K562 (cell line): ENCODE measurements at regions not wholly inside any gene's neighbourhood (a gene's known extent, or its start where the extent isn't known, plus 50 kb on each side); places are given as distances from the start of the nearest gene placed in this dataset.

Experiments used
- ATAC-seq: fragments of 200-7000 bp; cut with Tn5 transposase; 3 replicates; pipeline ENCODE4 v1.9.1; 2020; ENCODE audit warnings: moderate library complexity
- BruUV-seq: library from RNA; stranded (reverse); fragments of 400-500 nt; replicated peaks from 2 replicates; lab custom pipeline; 2021; lab: Mats Ljungman, UMichigan
- CTCF ChIA-PET: fragments of 300-600 bp; formaldehyde crosslinking; extraction: SDS; loops from one replicate; lab custom pipeline; 2021; ENCODE audit warnings: low intra/inter-chr PET ratio; lab: Yijun Ruan, JAX
- POLR2A ChIA-PET: fragments of 300-600, 350-650 bp; sonication (Branson Sonifier 250); formaldehyde crosslinking; extraction: SDS; loops from one replicate; lab custom pipeline; 2021; ENCODE audit warnings: antibody characterized with exemption, inconsistent platforms; lab: Yijun Ruan, JAX
- DNase-seq, 4 experiments: peaks; one replicate each; pipeline versions ENCODE4 v3.0.0 to v3.0.0-alpha.2; 2011 to 2018; ENCODE audit warnings: low spot score in 3 of 4, mixed read lengths in 3 of 4; ENCODE audit errors: extremely low read depth in 1 of 4
- FAIRE-seq: peaks from 2 replicates; lab custom pipeline; 2011; peaks lifted over from hg19 to GRCh38; lab: Jason Lieb, UNC
- H2AFZ ChIP-seq: 2 replicates; pipeline ENCODE4 v1.6.0; 2011; ENCODE audit warnings: low read depth, low read length, control low read depth, inconsistent platforms
- H3K27ac ChIP-seq: fragments of 200-600 bp; 3 replicates; pipeline ENCODE4 v1.8.0; 2011; ENCODE audit warnings: low read depth, mild to moderate bottlenecking, control low read depth, inconsistent platforms, low read length, moderate library complexity, mixed read lengths; ENCODE audit errors: extremely low read depth
- H3K27me3 ChIP-seq, 2 experiments: fragments of 300-600 bp in 1 of 2; 2 replicates in 1 of 2; 3 replicates in 1 of 2; pipeline versions ENCODE4 v1.6.0 to v1.8.0; 2011; ENCODE audit warnings: inconsistent platforms in 2 of 2, low read length in 2 of 2, mild to moderate bottlenecking in 1 of 2, mixed read lengths in 1 of 2, moderate library complexity in 1 of 2; ENCODE audit not compliant: control insufficient read depth in 2 of 2, insufficient read depth in 2 of 2
- H3K36me3 ChIP-seq: fragments of 300-600 bp; 3 replicates; pipeline ENCODE4 v1.8.0; 2011; ENCODE audit warnings: mild to moderate bottlenecking, low read length, inconsistent platforms; ENCODE audit not compliant: control insufficient read depth, insufficient read depth
- H3K4me1 ChIP-seq, 2 experiments: fragments of 200-600 bp in 1 of 2; replicated peaks in 1 of 2; 2 replicates in 1 of 2; 3 replicates in 1 of 2; pipeline versions ENCODE4 v1.5.1 to v1.8.0; 2011; ENCODE audit warnings: inconsistent platforms in 2 of 2, low read length in 2 of 2, mild to moderate bottlenecking in 1 of 2, mixed read lengths in 1 of 2, moderate library complexity in 1 of 2; ENCODE audit not compliant: control insufficient read depth in 2 of 2, insufficient read depth in 2 of 2
- H3K4me2 ChIP-seq: 2 replicates; pipeline ENCODE4 v1.6.1; 2011; ENCODE audit warnings: low read length, control low read depth, inconsistent platforms, mixed read lengths; ENCODE audit not compliant: insufficient read depth
- H3K4me3 ChIP-seq: fragments of 200-600 bp; sonication (generic), shearing (Covaris generic); 2 replicates; pipeline ENCODE4 v1.5.1; 2016; ENCODE audit warnings: control low read depth, inconsistent platforms
- H3K79me2 ChIP-seq: fragments of 200-600 bp; 3 replicates; pipeline ENCODE4 v1.8.0; 2011; ENCODE audit warnings: low read length, inconsistent platforms; ENCODE audit not compliant: control insufficient read depth, insufficient read depth
- H3K9ac ChIP-seq, 2 experiments: 2 replicates each; pipeline versions ENCODE4 v1.6.0 to v1.6.1; 2011; ENCODE audit warnings: low read depth in 2 of 2, low read length in 2 of 2, control low read depth in 1 of 2, inconsistent platforms in 1 of 2, mild to moderate bottlenecking in 1 of 2, mixed read lengths in 1 of 2; ENCODE audit not compliant: insufficient read depth in 1 of 2
- H3K9me1 ChIP-seq: one replicate; pipeline ENCODE4 v1.6.0; 2011; ENCODE audit warnings: inconsistent platforms, mild to moderate bottlenecking, low read length, moderate library complexity; ENCODE audit not compliant: control insufficient read depth, insufficient read depth
- H3K9me3 ChIP-seq: replicated peaks from 2 replicates; pipeline ENCODE4 v1.5.1; 2011; ENCODE audit warnings: low read depth, low read length, inconsistent platforms; ENCODE audit not compliant: control insufficient read depth, insufficient read depth
- H4K20me1 ChIP-seq: replicated peaks from 2 replicates; pipeline ENCODE4 v1.6.1; 2011; ENCODE audit warnings: low read length, inconsistent platforms, mixed read lengths; ENCODE audit not compliant: control insufficient read depth, insufficient read depth
- ETS2 ChIP-seq: IDR thresholded peaks from 2 replicates; pipeline ENCODE4 v1.6.1; 2016; ENCODE audit warnings: borderline replicate concordance, missing genetic modification characterization, mild to moderate bottlenecking, moderate library complexity, missing compliant biosample characterization; ENCODE audit not compliant: poor library complexity, severe bottlenecking
- GABPB2 ChIP-seq: fragments of 250-450 bp; sonication (Bioruptor Pico); conservative IDR thresholded peaks from 2 replicates; pipeline ENCODE4 v1.5.1; 2021; ENCODE audit warnings: mild to moderate bottlenecking
- MTA2 ChIP-seq: fragments of 450-650 bp; IDR thresholded peaks from 2 replicates; pipeline ENCODE4 v1.6.1; 2016; ENCODE audit warnings: low read depth
- MTA3 ChIP-seq: fragments of 450-650 bp; formaldehyde crosslinking; IDR thresholded peaks from 2 replicates; pipeline ENCODE4 v1.6.1; 2017; ENCODE audit warnings: mild to moderate bottlenecking, borderline replicate concordance
- PML ChIP-seq: IDR thresholded peaks from 2 replicates; pipeline ENCODE4 v1.6.1; 2012; ENCODE audit warnings: low read length, inconsistent platforms
- POLR2AphosphoS2 ChIP-seq: IDR thresholded peaks from 2 replicates; pipeline ENCODE4 v1.6.1; 2012; ENCODE audit warnings: low read length, improper control_type of control experiment
- RREB1 ChIP-seq: fragments of 250-450 bp; sonication (Bioruptor Pico); IDR thresholded peaks from 2 replicates; pipeline ENCODE4 v1.4.0; 2020
- SNRNP70 ChIP-seq: fragments of 200-400 bp; formaldehyde crosslinking; optimal IDR thresholded peaks from 2 replicates; pipeline ENCODE3; 2017; ENCODE audit warnings: low read depth, low read length
- TARDBP ChIP-seq: fragments of 450-650 bp; IDR thresholded peaks from 2 replicates; pipeline ENCODE4 v1.6.1; 2016
- WGBS: fragments of 100-300 bp; shearing (Covaris generic); methylation state at CpG from one replicate; pipeline ENCODE4 v1.1.6; 2016; ENCODE audit warnings: low coverage, mixed read lengths; ENCODE audit not compliant: insufficient coverage; ENCODE audit errors: missing lambda C conversion rate; 5-methylcytosine and 5-hydroxymethylcytosine counted together
- in situ Hi-C: fragments of 300-500 bp; cut with MboI; formaldehyde crosslinking; loops from 4 replicates; pipeline ENCODE4 v1.15.0; 2018; ENCODE audit warnings: inconsistent platforms, mixed read lengths
- intact Hi-C: fragments of 100-400 bp; cut with micrococcal nuclease; formaldehyde crosslinking; loops from 2 replicates; pipeline ENCODE4 v1.14.2; 2022

GRCh38 chr6:147892476-147892875 is 384.0 kb downstream of the SAMD5 start (continued):
- TF ChIP-seq ETS2 (tag) (no peak), MTA2 (no peak)
- TF ChIP-seq, all 486 proteins: peak for 0

GRCh38 chr6:147895272-147895671 is 386.8 kb downstream of the SAMD5 start:
- TF ChIP-seq PML (no peak), POLR2AphosphoS2 (no peak), MTA3 (no peak), RREB1 (CRISPR knock-in tag) (no peak), GABPB2 (no peak), SNRNP70 (no peak), TARDBP (no peak)
- TF ChIP-seq, all 486 proteins: peak for 0
- intact Hi-C loops (no loop called here), in situ Hi-C loops (no loop called here)
- ChIA-PET CTCF (no interaction called here), POLR2A (no interaction called here)
- WGBS: 36% methylated on average over 4 of the region's 4 CpGs
- Histone ChIP-seq H3K9ac (no peak overlapping the region), H3K9me3 (no peaks in the 10 kb centered on the region), H3K27ac (no peak overlapping the region), H3K27me3 (no peaks in the 10 kb centered on the region), H2AFZ (no peak overlapping the region), H3K4me1 (no peaks in the 10 kb centered on the region; a peak in 1 of 5 replicates), H3K36me3 (no peaks in the 10 kb centered on the region), H3K4me2 (no peak overlapping the region), H4K20me1 (peaks cover 3% of the 10 kb centered on the region; the same call in 1 of the 2 replicates), H3K4me3 (no peak overlapping the region), H3K79me2 (no peaks in the 10 kb centered on the region), H3K9me1 (no peaks in the 10 kb centered on the region)
- FAIRE-seq (no peak), ATAC-seq (no peak), DNase-seq (no peak)
- no TSS peak for BruUV-seq
